ENCODE measurements at regions not wholly inside any gene's neighbourhood (a gene's known extent, or its start where the extent isn't known, plus 50 kb on each side); places are given as distances from the start of the nearest gene placed in this dataset.

- TF ChIP-seq EZH2 (IDR thresholded peaks at IDR 0.05; ENCODE audit: borderline replicate concordance, insufficient read depth, low read depth, low read length, poor library complexity, severe bottlenecking) (no peak), CTCF (IDR thresholded peaks at IDR 0.05) (no peak)
Observed at GRCh38 chr1:64388336-64388735, 81.6 kb upstream of the CACHD1 start.
